Activated CD4-positive, CD25-positive, alpha-beta regulatory T cell treated with anti-CD3 and anti-CD28 coated beads, Interleukin-2, amount 50 U/mL, for 24 hours (primary cell): ENCODE measurements at regions not wholly inside any gene's neighbourhood (a gene's known extent, or its start where the extent isn't known, plus 50 kb on each side); places are given as distances from the start of the nearest gene placed in this dataset.

ENCODE experiments used
- ATAC-seq, 2 donors: fragments of 150-1000 bp; cut with Tn5 transposase; one replicate each; pipeline ENCODE4 v1.10.0; 2021; ENCODE audit warnings: mild to moderate bottlenecking in 1 of 2, moderate library complexity in 1 of 2

- ATAC-seq: no peak
Measured at GRCh38 chr4:3343358-3343757, 50.5 kb downstream of the RGS12 start.

- ATAC-seq: no peak
Measured at GRCh38 chr4:3344104-3344503, 51.3 kb downstream of the RGS12 start.

- ATAC-seq: no peak
Measured at GRCh38 chr4:3344596-3344995, 51.8 kb downstream of the RGS12 start.

- no peak for ATAC-seq
Measured at GRCh38 chr4:3345384-3345783, 52.6 kb downstream of the RGS12 start.

GRCh38 chr4:3346146-3346545, 53.3 kb downstream of the RGS12 start:
- ATAC-seq: peak; percentile 74 to 80

- no peak for ATAC-seq
Measured at GRCh38 chr4:3347871-3348270, 55.0 kb downstream of the RGS12 start.

- ATAC-seq: no peak
Measured at GRCh38 chr4:3348621-3349020, 55.8 kb downstream of the RGS12 start.

- no peak for ATAC-seq
Measured at GRCh38 chr4:3349116-3349515, 56.3 kb downstream of the RGS12 start.

- no peak for ATAC-seq
Measured at GRCh38 chr4:3351997-3352396, 59.2 kb downstream of the RGS12 start.

GRCh38 chr4:3352505-3352904, 59.7 kb downstream of the RGS12 start:
- no peak for ATAC-seq

- no peak for ATAC-seq
Measured at GRCh38 chr4:3352941-3353594, 60.2 kb downstream of the RGS12 start.

- ATAC-seq: no peak
Measured at GRCh38 chr4:3353752-3354454, 61.1 kb downstream of the RGS12 start.

GRCh38 chr4:3354455-3354811, 61.6 kb downstream of the RGS12 start:
- ATAC-seq: no peak

- ATAC-seq: peak in 1 of 2 donors; percentile 69
Measured at GRCh38 chr4:3355266-3355748, 62.5 kb downstream of the RGS12 start.

GRCh38 chr4:3358656-3359055, 65.8 kb downstream of the RGS12 start:
- ATAC-seq: no peak

- no peak for ATAC-seq
Measured at GRCh38 chr4:3360777-3361176, 68.0 kb downstream of the RGS12 start.

GRCh38 chr4:3361406-3361805, 68.6 kb downstream of the RGS12 start:
- ATAC-seq: no peak

GRCh38 chr4:3361896-3362295, 69.1 kb downstream of the RGS12 start:
- ATAC-seq: no peak

GRCh38 chr4:3362431-3363287, 69.8 kb downstream of the RGS12 start:
- ATAC-seq: no peak

- no peak for ATAC-seq
Measured at GRCh38 chr4:3363411-3364141, 70.8 kb downstream of the RGS12 start.

GRCh38 chr4:3364199-3364598, 71.4 kb downstream of the RGS12 start:
- no peak for ATAC-seq

- no peak for ATAC-seq
Measured at GRCh38 chr4:3364634-3365314, 72.0 kb downstream of the RGS12 start.
